ENCODE measurements at regions not wholly inside any gene's neighbourhood (a gene's known extent, or its start where the extent isn't known, plus 50 kb on each side); places are given as distances from the start of the nearest gene placed in this dataset.

DNA sequence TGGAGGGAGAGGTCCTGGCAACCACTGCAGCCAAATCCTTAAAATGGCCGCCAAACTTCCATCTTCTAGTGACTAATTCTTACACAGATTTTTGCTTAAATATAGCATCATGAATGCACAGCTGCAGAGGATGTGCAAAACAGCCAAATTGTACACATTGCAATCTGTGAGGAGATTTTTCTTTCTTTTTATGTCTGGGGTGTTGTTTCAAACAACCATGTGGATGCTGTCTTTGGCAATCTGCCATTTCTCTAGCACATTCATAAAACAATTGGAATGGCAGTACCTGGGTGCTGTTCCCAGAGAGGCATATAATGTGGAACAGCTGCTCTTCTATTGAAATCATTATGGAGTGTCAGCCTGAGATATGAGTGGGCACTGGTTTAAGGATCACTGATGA, 1082.9 kb upstream of the SEMA6A start:
- WGBS (ENCODE audit: extremely low coverage, insufficient read length, low lambda C conversion rate) = no CpG with 5 or more reads among the region's 1 CpG
- no peaks in the 10 kb centered on the region for H3K79me1 ChIP-seq (ENCODE audit: insufficient read depth, low read depth, low read length, poor library complexity, severe bottlenecking)
- no peak overlapping the region for H4K91ac ChIP-seq (ENCODE audit: insufficient read length, low read depth, low read length)
- no peak overlapping the region for H2AK5ac ChIP-seq (ENCODE audit: insufficient read length, low read length)
- no peak overlapping the region for H3K56ac ChIP-seq (ENCODE audit: insufficient read length, low read depth, low read length)
- TF ChIP-seq, protein P1, sequence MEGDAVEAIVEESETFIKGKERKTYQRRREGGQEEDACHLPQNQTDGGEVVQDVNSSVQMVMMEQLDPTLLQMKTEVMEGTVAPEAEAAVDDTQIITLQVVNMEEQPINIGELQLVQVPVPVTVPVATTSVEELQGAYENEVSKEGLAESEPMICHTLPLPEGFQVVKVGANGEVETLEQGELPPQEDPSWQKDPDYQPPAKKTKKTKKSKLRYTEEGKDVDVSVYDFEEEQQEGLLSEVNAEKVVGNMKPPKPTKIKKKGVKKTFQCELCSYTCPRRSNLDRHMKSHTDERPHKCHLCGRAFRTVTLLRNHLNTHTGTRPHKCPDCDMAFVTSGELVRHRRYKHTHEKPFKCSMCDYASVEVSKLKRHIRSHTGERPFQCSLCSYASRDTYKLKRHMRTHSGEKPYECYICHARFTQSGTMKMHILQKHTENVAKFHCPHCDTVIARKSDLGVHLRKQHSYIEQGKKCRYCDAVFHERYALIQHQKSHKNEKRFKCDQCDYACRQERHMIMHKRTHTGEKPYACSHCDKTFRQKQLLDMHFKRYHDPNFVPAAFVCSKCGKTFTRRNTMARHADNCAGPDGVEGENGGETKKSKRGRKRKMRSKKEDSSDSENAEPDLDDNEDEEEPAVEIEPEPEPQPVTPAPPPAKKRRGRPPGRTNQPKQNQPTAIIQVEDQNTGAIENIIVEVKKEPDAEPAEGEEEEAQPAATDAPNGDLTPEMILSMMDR (conservative IDR thresholded peaks at IDR 0.05) = no peak
- no peaks in the 10 kb centered on the region for H3K23me2 ChIP-seq (ENCODE audit: insufficient read length, low read depth, low read length, poor library complexity, severe bottlenecking)
- H4K5ac ChIP-seq (ENCODE audit: insufficient read length, low read depth, low read length) = no peak overlapping the region
- Mint-ChIP-seq H3K36me3 (ENCODE audit: insufficient read depth in 1 of 3, low read depth in 3 of 3) (no peaks in the 10 kb centered on the region), H3K4me1 (no peaks in the 10 kb centered on the region), H3K9me3 (no peaks in the 10 kb centered on the region), H3K4me3 (no peak overlapping the region), H3K27ac (no peak overlapping the region), H3K27me3 (ENCODE audit: low read depth) (no peaks in the 10 kb centered on the region)
- no peak overlapping the region for H3K9ac ChIP-seq (ENCODE audit: extremely low read depth, insufficient read length, low read length)
- no peaks in the 10 kb centered on the region for H3K9me3 ChIP-seq (ENCODE audit: control insufficient read depth, low read depth, low read length)
- no peaks in the 10 kb centered on the region for H3K79me2 ChIP-seq (ENCODE audit: insufficient read depth, low read length)
- no peak overlapping the region for H2BK20ac ChIP-seq (ENCODE audit: low read depth, low read length, poor library complexity, severe bottlenecking)
- no peak overlapping the region for H2AFZ ChIP-seq (ENCODE audit: low read length)
- H3K4me2 ChIP-seq (ENCODE audit: insufficient read depth, insufficient read length, low read length) = no peak overlapping the region
- no peak overlapping the region for H2BK12ac ChIP-seq (ENCODE audit: insufficient read length, low read depth, low read length)
- no peak overlapping the region for H3K18ac ChIP-seq (ENCODE audit: insufficient read length, low read depth, low read length)
- H2BK120ac ChIP-seq (ENCODE audit: low read depth, low read length, poor library complexity, severe bottlenecking) = no peak overlapping the region
- no peaks in the 10 kb centered on the region for H3K27me3 ChIP-seq (ENCODE audit: insufficient read depth, low read length)
- H2BK5ac ChIP-seq (ENCODE audit: insufficient read length, low read length) = no peak overlapping the region
- H4K8ac ChIP-seq (replicated peaks; ENCODE audit: insufficient read length, low read depth, low read length) = no peak overlapping the region
- no peak overlapping the region for H3T11ph ChIP-seq (ENCODE audit: low read length)
- H2BK15ac ChIP-seq (ENCODE audit: low read depth, low read length) = no peak overlapping the region
- H4K20me1 ChIP-seq (ENCODE audit: control insufficient read depth, insufficient read depth, insufficient read length) = no peaks in the 10 kb centered on the region
- no peak overlapping the region for H3K14ac ChIP-seq (ENCODE audit: insufficient read depth, low read length)
- no peaks in the 10 kb centered on the region for H3K4me1 ChIP-seq (ENCODE audit: insufficient read depth, low read length)
- DNase-seq = no peak
- H3K4ac ChIP-seq (ENCODE audit: low read depth, low read length) = no peak overlapping the region
- H3K23ac ChIP-seq (ENCODE audit: insufficient read length, low read depth, low read length) = no peak overlapping the region
- no peak overlapping the region for H3K27ac ChIP-seq (ENCODE audit: insufficient read length, low read depth, low read length)
